ENCODE measurements at regions not wholly inside any gene's neighbourhood (a gene's known extent, or its start where the extent isn't known, plus 50 kb on each side); places are given as distances from the start of the nearest gene placed in this dataset.

DNA sequence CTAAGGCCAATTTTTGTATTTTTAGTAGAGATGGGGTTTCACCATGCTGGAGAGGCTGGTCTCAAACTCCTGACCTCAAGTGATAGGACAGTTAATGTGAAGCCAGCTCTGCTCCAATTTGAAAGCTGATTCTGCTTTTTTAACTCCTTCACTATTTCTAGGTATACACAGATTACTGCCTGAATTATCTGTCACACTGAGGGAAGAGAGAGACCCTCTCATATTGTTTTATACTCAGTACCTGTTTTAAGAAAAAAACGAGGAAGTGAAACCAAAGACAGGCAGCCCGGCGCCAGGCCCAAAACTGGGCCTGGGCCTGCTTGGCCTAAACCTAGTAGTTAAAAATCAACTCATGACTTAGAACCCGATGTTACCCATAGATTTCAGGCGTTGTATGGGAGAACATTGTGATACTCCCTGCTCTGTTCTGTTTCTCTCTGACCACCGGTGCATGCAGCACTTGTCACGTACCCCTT lies 1601.5 kb upstream of the PCDH10 start:
- H2AFZ ChIP-seq (ENCODE audit: insufficient read depth, low read depth, low read length, poor library complexity, severe bottlenecking): no peak overlapping the region
- ChIA-PET POLR2A (no interaction called here), CTCF (no interaction called here)
- no peaks in the 10 kb centered on the region for H4K20me1 ChIP-seq (ENCODE audit: control insufficient read depth, insufficient read depth, low read length, poor library complexity, severe bottlenecking)
- no peaks in the 10 kb centered on the region for H3K27me3 ChIP-seq (replicated peaks in 1 of 4; ENCODE audit: control extremely low read depth in 1 of 4, control insufficient read depth in 3 of 4, insufficient read depth in 4 of 4, low read length in 3 of 4)
- H3K4me3 Mint-ChIP-seq: no peak overlapping the region
- H3K36me3 ChIP-seq (replicated peaks in 1 of 2; ENCODE audit: control extremely low read depth in 1 of 2, control insufficient read depth in 1 of 2, extremely low read depth in 1 of 2, insufficient read depth in 2 of 2, low read length in 1 of 2): no peaks in the 10 kb centered on the region
- H3K9ac ChIP-seq (ENCODE audit: low read length): no peak overlapping the region
- no peak for ATAC-seq (ENCODE audit: low read depth)
- no peak overlapping the region for H3K27ac ChIP-seq (ENCODE audit: low read length in 2 of 2)
- no peaks in the 10 kb centered on the region for H3K79me2 ChIP-seq (ENCODE audit: control insufficient read depth, insufficient read depth, low read length)
- no peak overlapping the region for H3K4me2 ChIP-seq (replicated peaks; ENCODE audit: low read depth, low read length, poor library complexity, severe bottlenecking)
- no peaks in the 10 kb centered on the region for H3K27me3 Mint-ChIP-seq
- no peaks in the 10 kb centered on the region for H3K4me1 ChIP-seq (ENCODE audit: control insufficient read depth in 2 of 2, insufficient read depth in 2 of 2, low read length in 2 of 2)
- 76% methylated on average over 5 of the region's 7 CpGs for WGBS (ENCODE audit: insufficient coverage)
- no peak for DNase-seq
- no peaks in the 10 kb centered on the region for H3K4me1 Mint-ChIP-seq
- intact Hi-C loops (cut with micrococcal nuclease): no loop called here
- peaks cover 2% of the 10 kb centered on the region for H3K9me3 Mint-ChIP-seq (ENCODE audit: insufficient read depth)
- H3K27ac Mint-ChIP-seq: no peak overlapping the region
- no peaks in the 10 kb centered on the region for H3K9me3 ChIP-seq (ENCODE audit: control extremely low read depth in 1 of 3, control insufficient read depth in 2 of 3, insufficient read depth in 1 of 3, low read length in 2 of 3)
- TF ChIP-seq, protein P1, sequence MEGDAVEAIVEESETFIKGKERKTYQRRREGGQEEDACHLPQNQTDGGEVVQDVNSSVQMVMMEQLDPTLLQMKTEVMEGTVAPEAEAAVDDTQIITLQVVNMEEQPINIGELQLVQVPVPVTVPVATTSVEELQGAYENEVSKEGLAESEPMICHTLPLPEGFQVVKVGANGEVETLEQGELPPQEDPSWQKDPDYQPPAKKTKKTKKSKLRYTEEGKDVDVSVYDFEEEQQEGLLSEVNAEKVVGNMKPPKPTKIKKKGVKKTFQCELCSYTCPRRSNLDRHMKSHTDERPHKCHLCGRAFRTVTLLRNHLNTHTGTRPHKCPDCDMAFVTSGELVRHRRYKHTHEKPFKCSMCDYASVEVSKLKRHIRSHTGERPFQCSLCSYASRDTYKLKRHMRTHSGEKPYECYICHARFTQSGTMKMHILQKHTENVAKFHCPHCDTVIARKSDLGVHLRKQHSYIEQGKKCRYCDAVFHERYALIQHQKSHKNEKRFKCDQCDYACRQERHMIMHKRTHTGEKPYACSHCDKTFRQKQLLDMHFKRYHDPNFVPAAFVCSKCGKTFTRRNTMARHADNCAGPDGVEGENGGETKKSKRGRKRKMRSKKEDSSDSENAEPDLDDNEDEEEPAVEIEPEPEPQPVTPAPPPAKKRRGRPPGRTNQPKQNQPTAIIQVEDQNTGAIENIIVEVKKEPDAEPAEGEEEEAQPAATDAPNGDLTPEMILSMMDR (IDR thresholded peaks at IDR 0.05): no peak
- no peak for TF ChIP-seq EZH2 (IDR thresholded peaks at IDR 0.05; ENCODE audit: borderline replicate concordance, insufficient read depth, low read depth, low read length, poor library complexity, severe bottlenecking)
- H3K4me3 ChIP-seq (ENCODE audit: control extremely low read depth in 1 of 5, extremely low read depth in 1 of 5, insufficient read depth in 1 of 5, low read depth in 2 of 5, low read length in 4 of 5): no peak overlapping the region

DNA sequence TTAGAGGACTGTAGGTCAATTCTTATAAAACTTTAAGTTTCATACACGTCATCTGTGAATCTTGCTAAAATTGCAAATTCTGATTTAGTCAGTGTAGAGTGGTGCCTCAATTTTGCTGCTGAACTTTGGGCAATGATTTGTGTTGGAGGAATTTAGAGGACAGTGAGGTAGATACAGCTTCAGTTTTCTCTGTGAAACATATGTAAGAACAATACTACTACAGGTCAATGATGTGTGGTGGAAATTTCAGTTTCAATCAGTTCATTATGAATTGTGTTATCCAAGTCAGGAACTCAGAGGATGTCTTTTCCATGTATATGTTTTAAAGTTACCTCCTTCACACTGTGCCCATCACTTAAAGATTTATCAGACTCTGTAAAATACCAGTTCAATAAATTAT lies 1597.8 kb upstream of the PCDH10 start:
- no peak overlapping the region for H2AFZ ChIP-seq (ENCODE audit: insufficient read depth, low read depth, low read length, poor library complexity, severe bottlenecking)
- DNase-seq: no peak
- no peaks in the 10 kb centered on the region for H3K9me3 ChIP-seq (ENCODE audit: control extremely low read depth in 1 of 3, control insufficient read depth in 2 of 3, insufficient read depth in 1 of 3, low read length in 2 of 3)
- Mint-ChIP-seq H3K4me1 (no peaks in the 10 kb centered on the region), H3K27me3 (no peaks in the 10 kb centered on the region), H3K4me3 (no peak overlapping the region), H3K9me3 (ENCODE audit: insufficient read depth) (peaks cover 2% of the 10 kb centered on the region), H3K27ac (no peak overlapping the region)
- no peak for ATAC-seq (ENCODE audit: low read depth)
- H3K9ac ChIP-seq (ENCODE audit: low read length): no peak overlapping the region
- POLR2A ChIA-PET: no interaction called here
- no peaks in the 10 kb centered on the region for H3K36me3 ChIP-seq (replicated peaks in 1 of 2; ENCODE audit: control extremely low read depth in 1 of 2, control insufficient read depth in 1 of 2, extremely low read depth in 1 of 2, insufficient read depth in 2 of 2, low read length in 1 of 2)
- TF ChIP-seq EZH2 (IDR thresholded peaks at IDR 0.05; ENCODE audit: borderline replicate concordance, insufficient read depth, low read depth, low read length, poor library complexity, severe bottlenecking): no peak
- TF ChIP-seq, protein P1 (IDR thresholded peaks at IDR 0.05): no peak
- intact Hi-C loops (cut with micrococcal nuclease): no loop called here
- WGBS (ENCODE audit: insufficient coverage): no CpG with 5 or more reads among the region's 1 CpG
- no peaks in the 10 kb centered on the region for H3K79me2 ChIP-seq (ENCODE audit: control insufficient read depth, insufficient read depth, low read length)
- no peak overlapping the region for H3K27ac ChIP-seq (ENCODE audit: low read length in 2 of 2)
- no peak overlapping the region for H3K4me2 ChIP-seq (replicated peaks; ENCODE audit: low read depth, low read length, poor library complexity, severe bottlenecking)
- no peaks in the 10 kb centered on the region for H3K27me3 ChIP-seq (replicated peaks in 1 of 4; ENCODE audit: control extremely low read depth in 1 of 4, control insufficient read depth in 3 of 4, insufficient read depth in 4 of 4, low read length in 3 of 4)
- no peaks in the 10 kb centered on the region for H4K20me1 ChIP-seq (ENCODE audit: control insufficient read depth, insufficient read depth, low read length, poor library complexity, severe bottlenecking)
- H3K4me3 ChIP-seq (ENCODE audit: control extremely low read depth in 1 of 5, extremely low read depth in 1 of 5, insufficient read depth in 1 of 5, low read depth in 2 of 5, low read length in 4 of 5): no peak overlapping the region
- H3K4me1 ChIP-seq (ENCODE audit: control insufficient read depth in 2 of 2, insufficient read depth in 2 of 2, low read length in 2 of 2): no peaks in the 10 kb centered on the region
- CTCF ChIA-PET: no interaction called here

Data from B cell (primary cell).